Trophoblast cell (in vitro differentiated cells and primary cell): ENCODE measurements at regions not wholly inside any gene's neighbourhood (a gene's known extent, or its start where the extent isn't known, plus 50 kb on each side); places are given as distances from the start of the nearest gene placed in this dataset.

Experiments
- DNase-seq, 2 donors: peaks; one replicate each; pipeline ENCODE4 v3.0.0-alpha.2; 2016
- H2AFZ ChIP-seq: 2 replicates; pipeline ENCODE4 v1.6.1; 2013; ENCODE audit warnings: low read length, moderate library complexity, mild to moderate bottlenecking; ENCODE audit not compliant: insufficient read depth, poor library complexity
- H2AK5ac ChIP-seq: 2 replicates; pipeline ENCODE4 v1.6.1; 2013; ENCODE audit warnings: mild to moderate bottlenecking, low read length
- H2BK120ac ChIP-seq: 2 replicates; pipeline ENCODE4 v1.6.1; 2013; ENCODE audit warnings: low read length, mild to moderate bottlenecking, moderate library complexity; ENCODE audit not compliant: insufficient read depth, poor library complexity
- H2BK12ac ChIP-seq: 2 replicates; pipeline ENCODE4 v1.6.1; 2013; ENCODE audit warnings: mild to moderate bottlenecking, low read length, moderate library complexity
- H2BK5ac ChIP-seq: 2 replicates; pipeline ENCODE4 v1.6.1; 2013; ENCODE audit warnings: low read length, low read depth, moderate library complexity, mild to moderate bottlenecking; ENCODE audit not compliant: poor library complexity
- H3K14ac ChIP-seq: 2 replicates; pipeline ENCODE4 v1.6.1; 2013; ENCODE audit warnings: mild to moderate bottlenecking, low read length
- H3K18ac ChIP-seq: 2 replicates; pipeline ENCODE4 v1.6.1; 2013; ENCODE audit warnings: mild to moderate bottlenecking, low read length
- H3K23ac ChIP-seq: 2 replicates; pipeline ENCODE4 v1.6.1; 2013; ENCODE audit warnings: low read length
- H3K27ac ChIP-seq: 2 replicates; pipeline ENCODE4 v1.5.1; 2013; ENCODE audit warnings: low read depth, mild to moderate bottlenecking, inconsistent platforms, low read length, moderate library complexity
- H3K27me3 ChIP-seq: 2 replicates; pipeline ENCODE4 v1.6.1; 2013; ENCODE audit warnings: inconsistent platforms, mild to moderate bottlenecking, low read length, moderate library complexity; ENCODE audit not compliant: insufficient read depth
- H3K36me3 ChIP-seq, 2 experiments: 1 replicate in 1 of 2; 2 replicates in 1 of 2; pipeline ENCODE4 v1.6.1; 2013; ENCODE audit warnings: low read length in 2 of 2, mild to moderate bottlenecking in 2 of 2, moderate library complexity in 1 of 2; ENCODE audit not compliant: insufficient read depth in 2 of 2, control insufficient read depth in 1 of 2
- H3K4ac ChIP-seq: 2 replicates; pipeline ENCODE4 v1.6.1; 2013; ENCODE audit warnings: low read depth, mild to moderate bottlenecking, low read length, moderate library complexity
- H3K4me1 ChIP-seq, 2 experiments: 1 replicate in 1 of 2; 2 replicates in 1 of 2; pipeline ENCODE4 v1.6.1; 2013; ENCODE audit warnings: low read length in 2 of 2, mild to moderate bottlenecking in 2 of 2, moderate library complexity in 1 of 2; ENCODE audit not compliant: insufficient read depth in 2 of 2, control insufficient read depth in 1 of 2
- H3K4me2 ChIP-seq: 2 replicates; pipeline ENCODE4 v1.6.1; 2013; ENCODE audit warnings: inconsistent platforms, mild to moderate bottlenecking, low read length, moderate library complexity
- H3K4me3 ChIP-seq: 2 replicates; pipeline ENCODE4 v1.5.1; 2013; ENCODE audit warnings: mild to moderate bottlenecking, low read depth, low read length, inconsistent platforms
- H3K79me1 ChIP-seq: one replicate; pipeline ENCODE4 v1.6.1; 2013; ENCODE audit warnings: low read length
- H3K79me2 ChIP-seq: 2 replicates; pipeline ENCODE4 v1.6.1; 2013; ENCODE audit warnings: low read length, mild to moderate bottlenecking; ENCODE audit not compliant: control insufficient read depth, insufficient read depth, poor library complexity
- H3K9ac ChIP-seq: 2 replicates; pipeline ENCODE4 v1.6.1; 2013; ENCODE audit warnings: mild to moderate bottlenecking, low read length
- H3K9me3 ChIP-seq: 2 replicates; pipeline ENCODE4 v1.6.1; 2013; ENCODE audit warnings: low read depth, mild to moderate bottlenecking, control low read depth, inconsistent platforms, low read length; ENCODE audit not compliant: insufficient read depth
- H4K12ac ChIP-seq: 2 replicates; pipeline ENCODE4 v1.6.1; 2013; ENCODE audit warnings: low read depth, mild to moderate bottlenecking, low read length, moderate library complexity
- H4K8ac ChIP-seq: 2 replicates; pipeline ENCODE4 v1.6.1; 2013; ENCODE audit warnings: low read depth, mild to moderate bottlenecking, low read length, moderate library complexity
- H4K91ac ChIP-seq: one replicate; pipeline ENCODE4 v1.6.1; 2013; ENCODE audit warnings: low read depth, mild to moderate bottlenecking, low read length, moderate library complexity
- WGBS: extraction: QIAGEN DNeasy Blood & Tissue Kit; methylation state at CpG from one replicate; pipeline ENCODE4 v1.1.7; 2013; ENCODE audit warnings: missing lambda C conversion rate; ENCODE audit not compliant: insufficient read length, insufficient coverage; ENCODE audit errors: extremely low coverage; 5-methylcytosine and 5-hydroxymethylcytosine counted together

DNA sequence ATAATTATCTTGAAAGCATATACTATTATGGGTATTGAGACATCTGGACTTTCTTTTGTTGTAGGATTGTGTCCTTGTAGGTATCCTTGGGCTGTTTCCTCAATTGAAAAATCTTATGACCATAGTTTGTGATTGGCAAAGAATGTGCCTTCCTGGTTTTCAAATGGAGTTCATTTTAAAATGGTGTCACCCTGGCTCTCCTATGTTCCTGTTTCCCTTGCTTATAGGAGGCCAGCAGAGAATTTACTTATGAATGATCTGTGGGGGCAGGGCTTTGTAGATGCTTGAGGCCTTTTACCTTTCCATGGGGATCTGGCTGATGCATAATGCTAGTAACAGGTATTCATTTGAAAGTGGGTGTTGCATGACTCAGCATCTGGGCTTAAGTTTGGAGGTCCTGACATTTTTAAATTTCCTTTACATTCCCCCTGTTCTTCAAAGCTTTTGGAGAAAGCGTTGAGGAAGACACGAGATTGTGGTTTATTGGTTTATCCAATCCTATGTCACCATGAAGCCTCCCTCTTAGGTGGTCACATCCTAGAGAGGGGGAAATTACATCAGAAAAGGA is 135.0 kb upstream of the PROKR2 start:
- no CpG with 5 or more reads among the region's 2 CpGs for WGBS
- Histone ChIP-seq H2BK5ac (no peak overlapping the region), H3K23ac (no peak overlapping the region), H3K4ac (no peak overlapping the region), H3K9ac (no peak overlapping the region), H3K27me3 (no peaks in the 10 kb centered on the region), H3K79me2 (no peaks in the 10 kb centered on the region), H4K8ac (no peak overlapping the region), H3K79me1 (no peaks in the 10 kb centered on the region), H2AFZ (no peak overlapping the region), H3K4me2 (no peak overlapping the region), H3K4me3 (no peak overlapping the region), H4K12ac (no peak overlapping the region), H3K18ac (no peak overlapping the region), H3K27ac (no peak overlapping the region), H2BK120ac (no peak overlapping the region), H3K4me1 (no peaks in the 10 kb centered on the region), H3K14ac (no peak overlapping the region), H3K36me3 (no peaks in the 10 kb centered on the region), H3K9me3 (peaks cover 7% of the 10 kb centered on the region), H2AK5ac (no peak overlapping the region), H4K91ac (no peak overlapping the region), H2BK12ac (no peak overlapping the region)
- DNase-seq, result no peak

- DNase-seq, result peak; percentile 16 to 79
- Histone ChIP-seq H4K8ac (no peak overlapping the region), H3K9ac (no peak overlapping the region), H3K4me2 (no peak overlapping the region), H2AFZ (no peak overlapping the region), H4K91ac (no peak overlapping the region), H4K12ac (no peak overlapping the region), H3K4ac (no peak overlapping the region), H3K27ac (no peak overlapping the region), H3K36me3 (no peaks in the 10 kb centered on the region), H3K9me3 (peaks cover 5% of the 10 kb centered on the region), H2BK5ac (no peak overlapping the region), H3K79me2 (no peaks in the 10 kb centered on the region), H2BK120ac (no peak overlapping the region), H3K14ac (no peak overlapping the region), H3K18ac (no peak overlapping the region), H3K4me3 (no peak overlapping the region), H3K79me1 (no peaks in the 10 kb centered on the region), H3K23ac (no peak overlapping the region), H2BK12ac (no peak overlapping the region), H2AK5ac (no peak overlapping the region), H3K27me3 (no peaks in the 10 kb centered on the region), H3K4me1 (no peaks in the 10 kb centered on the region)
- WGBS, result no CpG with 5 or more reads among the region's 10 CpGs
Observed at GRCh38 chr20:5448449-5449118, 131.8 kb upstream of the PROKR2 start.

DNA sequence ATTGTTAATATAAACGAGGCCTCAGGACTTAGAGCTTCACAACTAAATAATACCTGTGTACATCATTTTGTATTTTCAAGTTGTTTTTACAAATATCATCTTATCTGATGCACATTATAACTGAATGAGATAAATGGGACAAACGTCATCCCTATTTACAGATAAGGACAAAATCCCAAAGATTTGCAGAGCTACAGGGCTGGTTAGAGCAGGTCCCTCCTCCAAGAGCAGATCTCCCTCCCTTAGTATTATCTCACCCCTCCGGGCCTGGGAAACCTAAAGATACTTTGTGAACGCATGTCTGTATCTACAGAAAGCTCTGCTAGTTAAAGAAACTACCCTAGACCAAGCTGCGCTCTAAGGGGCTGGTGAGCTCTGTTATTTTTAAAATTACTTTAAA is 130.4 kb upstream of the PROKR2 start:
- Histone ChIP-seq H4K12ac (no peak overlapping the region), H4K8ac (no peak overlapping the region), H3K4me1 (no peaks in the 10 kb centered on the region), H3K27ac (no peak overlapping the region), H3K36me3 (no peaks in the 10 kb centered on the region), H2BK120ac (no peak overlapping the region), H3K23ac (no peak overlapping the region), H3K79me1 (no peaks in the 10 kb centered on the region), H2BK5ac (no peak overlapping the region), H3K4me2 (no peak overlapping the region), H2BK12ac (no peak overlapping the region), H2AK5ac (no peak overlapping the region), H3K14ac (no peak overlapping the region), H2AFZ (no peak overlapping the region), H3K18ac (no peak overlapping the region), H3K27me3 (no peaks in the 10 kb centered on the region), H3K79me2 (no peaks in the 10 kb centered on the region), H3K4me3 (no peak overlapping the region), H3K4ac (no peak overlapping the region), H3K9me3 (peaks cover 1% of the 10 kb centered on the region), H3K9ac (no peak overlapping the region), H4K91ac (no peak overlapping the region)
- DNase-seq, result no peak
- WGBS, result no CpG with 5 or more reads among the region's 5 CpGs

DNA sequence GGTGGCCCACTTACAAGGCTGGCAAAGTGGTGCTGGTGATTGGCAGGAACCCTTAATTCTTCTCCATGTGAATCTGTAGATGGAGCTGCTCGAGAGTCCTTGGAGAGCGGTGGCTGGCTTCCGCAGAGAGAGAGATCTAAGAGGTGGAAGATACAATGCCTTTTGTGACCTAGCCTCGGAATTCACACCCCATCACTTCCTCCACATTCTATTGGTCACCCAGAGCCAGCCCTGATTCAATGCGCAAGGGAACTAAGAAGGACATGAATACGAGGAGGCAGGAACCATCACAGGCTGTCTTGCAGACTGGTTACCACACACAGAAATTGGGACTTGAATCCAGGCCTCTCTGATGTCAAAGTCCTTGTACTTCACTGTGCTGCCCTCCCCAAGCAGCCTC is 128.9 kb upstream of the PROKR2 start:
- H3K23ac ChIP-seq, result no peak overlapping the region
- no peak overlapping the region for H2AK5ac ChIP-seq
- no peaks in the 10 kb centered on the region for H3K27me3 ChIP-seq
- no peaks in the 10 kb centered on the region for H3K36me3 ChIP-seq
- H3K18ac ChIP-seq, result no peak overlapping the region
- no peak overlapping the region for H3K4me3 ChIP-seq
- H3K27ac ChIP-seq, result no peak overlapping the region
- no peak overlapping the region for H3K4me2 ChIP-seq
- H3K14ac ChIP-seq, result no peak overlapping the region
- H2BK12ac ChIP-seq, result no peak overlapping the region
- H3K4me1 ChIP-seq, result no peaks in the 10 kb centered on the region
- H2BK120ac ChIP-seq, result no peak overlapping the region
- no CpG with 5 or more reads among the region's 6 CpGs for WGBS
- H3K9me3 ChIP-seq, result no peaks in the 10 kb centered on the region
- H3K79me2 ChIP-seq, result no peaks in the 10 kb centered on the region
- no peak for DNase-seq
- H4K8ac ChIP-seq, result no peak overlapping the region
- H3K4ac ChIP-seq, result no peak overlapping the region
- H4K12ac ChIP-seq, result no peak overlapping the region
- H3K9ac ChIP-seq, result no peak overlapping the region
- no peaks in the 10 kb centered on the region for H3K79me1 ChIP-seq
- no peak overlapping the region for H2AFZ ChIP-seq
- no peak overlapping the region for H2BK5ac ChIP-seq
- H4K91ac ChIP-seq, result no peak overlapping the region
